ENCODE measurements at regions not wholly inside any gene's neighbourhood (a gene's known extent, or its start where the extent isn't known, plus 50 kb on each side); places are given as distances from the start of the nearest gene placed in this dataset.

- no peak for TF ChIP-seq CTCF (IDR thresholded peaks at IDR 0.05)
- no peak for TF ChIP-seq POLR2A (IDR thresholded peaks at IDR 0.05)
Observed at GRCh38 chr17:53344778-53345177, 477.9 kb upstream of the KIF2B start.
